ENCODE measurements at regions not wholly inside any gene's neighbourhood (a gene's known extent, or its start where the extent isn't known, plus 50 kb on each side); places are given as distances from the start of the nearest gene placed in this dataset.

DNA sequence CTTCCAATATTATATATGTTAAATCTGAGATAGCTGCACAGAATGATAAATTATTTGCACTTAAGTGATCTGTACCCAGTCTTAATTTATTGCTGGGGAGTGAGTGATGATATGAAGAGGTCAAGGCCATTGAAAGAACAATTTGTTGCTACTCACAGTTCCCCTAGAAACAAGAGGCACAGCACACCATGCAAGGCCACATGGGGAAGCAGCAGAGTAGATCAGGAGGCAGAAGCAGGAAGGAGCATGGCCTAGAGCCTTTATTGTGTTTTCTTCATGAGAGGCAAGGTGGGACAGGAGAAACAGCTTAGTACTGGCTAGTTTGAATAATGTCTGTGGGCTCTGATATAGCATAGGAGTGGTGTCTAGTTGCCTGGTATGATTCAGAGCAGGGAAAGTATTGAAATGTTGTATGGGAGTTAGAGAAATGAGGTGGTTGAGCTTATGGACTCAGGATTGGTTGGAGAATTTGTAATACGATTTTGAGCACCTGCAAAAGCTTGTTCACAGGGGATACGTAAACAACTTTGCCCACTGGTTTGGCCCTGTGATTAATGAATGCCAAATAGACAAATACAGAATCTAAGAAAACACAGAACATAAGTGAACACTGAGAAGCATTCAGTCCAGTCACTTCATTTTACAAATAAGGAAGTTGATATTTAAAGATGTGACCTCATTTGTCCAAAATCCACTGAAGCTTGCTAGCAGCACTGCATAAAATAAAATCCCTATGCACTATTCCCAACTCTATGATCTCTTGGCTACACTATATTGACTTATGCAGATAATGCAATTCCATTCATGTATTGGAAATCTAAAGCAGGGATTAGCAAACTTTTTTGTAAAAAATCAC lies 71.7 kb downstream of the TMCO5A start:
- H3K4me3 ChIP-seq (replicated peaks in 1 of 2; ENCODE audit: low read depth in 1 of 2, low read length in 2 of 2), result no peak overlapping the region
- H4K20me1 ChIP-seq (ENCODE audit: insufficient read depth), result no peaks in the 10 kb centered on the region
- CTCF ChIA-PET, result interaction anchor here (1.1 kb wide), 1 partner anchor 434 kb away, joined by 3 read pairs; no protein-coding TSS in a partner anchor
- H3K9me2 ChIP-seq (ENCODE audit: insufficient read depth), result no peaks in the 10 kb centered on the region
- POLR2A ChIA-PET, result no interaction called here
- ATAC-seq (no peak), DNase-seq (ENCODE audit: low read depth, low spot score) (no peak)
- no peaks in the 10 kb centered on the region for H3K4me1 ChIP-seq (ENCODE audit: control insufficient read depth in 1 of 2, insufficient read depth in 2 of 2, low read length in 2 of 2)
- no peaks in the 10 kb centered on the region for H3K36me3 ChIP-seq (ENCODE audit: control insufficient read depth in 1 of 2, insufficient read depth in 2 of 2, low read length in 2 of 2)
- no peaks in the 10 kb centered on the region for H3K79me2 ChIP-seq (ENCODE audit: insufficient read depth, low read length)
- TF ChIP-seq SRF (IDR thresholded peaks at IDR 0.05; ENCODE audit: low read depth) (no peak), POLR2A (IDR thresholded peaks at IDR 0.05; ENCODE audit: borderline replicate concordance, extremely low read depth, insufficient read depth, insufficient read length) (no peak), EGR1 (IDR thresholded peaks at IDR 0.05; ENCODE audit: low read depth) (no peak), POLR2AphosphoS5 (IDR thresholded peaks at IDR 0.05; ENCODE audit: low read depth, low read length) (no peak), RAD21 (IDR thresholded peaks at IDR 0.05; ENCODE audit: low read depth) (no peak), FOSL1 (IDR thresholded peaks at IDR 0.05; ENCODE audit: low read depth) (no peak), EZH2phosphoT487 (IDR thresholded peaks at IDR 0.05; ENCODE audit: borderline replicate concordance) (no peak), ZNF274 (IDR thresholded peaks at IDR 0.05; ENCODE audit: low read depth, low read length) (no peak), ZFX (IDR thresholded peaks at IDR 0.05) (no peak)
- TF ChIP-seq, protein P1, sequence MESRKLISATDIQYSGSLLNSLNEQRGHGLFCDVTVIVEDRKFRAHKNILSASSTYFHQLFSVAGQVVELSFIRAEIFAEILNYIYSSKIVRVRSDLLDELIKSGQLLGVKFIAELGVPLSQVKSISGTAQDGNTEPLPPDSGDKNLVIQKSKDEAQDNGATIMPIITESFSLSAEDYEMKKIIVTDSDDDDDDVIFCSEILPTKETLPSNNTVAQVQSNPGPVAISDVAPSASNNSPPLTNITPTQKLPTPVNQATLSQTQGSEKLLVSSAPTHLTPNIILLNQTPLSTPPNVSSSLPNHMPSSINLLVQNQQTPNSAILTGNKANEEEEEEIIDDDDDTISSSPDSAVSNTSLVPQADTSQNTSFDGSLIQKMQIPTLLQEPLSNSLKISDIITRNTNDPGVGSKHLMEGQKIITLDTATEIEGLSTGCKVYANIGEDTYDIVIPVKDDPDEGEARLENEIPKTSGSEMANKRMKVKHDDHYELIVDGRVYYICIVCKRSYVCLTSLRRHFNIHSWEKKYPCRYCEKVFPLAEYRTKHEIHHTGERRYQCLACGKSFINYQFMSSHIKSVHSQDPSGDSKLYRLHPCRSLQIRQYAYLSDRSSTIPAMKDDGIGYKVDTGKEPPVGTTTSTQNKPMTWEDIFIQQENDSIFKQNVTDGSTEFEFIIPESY (IDR thresholded peaks at IDR 0.05; ENCODE audit: extremely low read depth, insufficient replicate concordance, low read length), result no peak
- TF ChIP-seq, protein P2, sequence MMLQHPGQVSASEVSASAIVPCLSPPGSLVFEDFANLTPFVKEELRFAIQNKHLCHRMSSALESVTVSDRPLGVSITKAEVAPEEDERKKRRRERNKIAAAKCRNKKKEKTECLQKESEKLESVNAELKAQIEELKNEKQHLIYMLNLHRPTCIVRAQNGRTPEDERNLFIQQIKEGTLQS (IDR thresholded peaks at IDR 0.05), result no peak
- H2AFZ ChIP-seq (ENCODE audit: low read depth, low read length, poor library complexity, severe bottlenecking), result no peak overlapping the region
- H3K4me2 ChIP-seq (ENCODE audit: low read length), result no peak overlapping the region
- no TSS peak for BruUV-seq (replicated peaks)
- no peak overlapping the region for H3K9ac ChIP-seq (ENCODE audit: low read length)
- intact Hi-C loops (cut with micrococcal nuclease), result loop anchor here (10.0 kb wide), 1 partner anchor 559 kb away; the partner anchor contains the start of gene RASGRP1
- H3K27ac ChIP-seq (ENCODE audit: low read depth, low read length), result no peak overlapping the region
- H3K27me3 ChIP-seq (ENCODE audit: insufficient read depth, low read length), result no peaks in the 10 kb centered on the region
- RAD21 ChIA-PET (ENCODE audit: low non-redundant PET in 1 of 2, low total read pairs in 2 of 2, uncharacterized antibody in 2 of 2, unreplicated experiment in 2 of 2), result interaction anchor here in 1 of 2 experiments (0.7 kb wide), 1 partner anchor 349 kb away, joined by 6 read pairs; no protein-coding TSS in a partner anchor
- no peaks in the 10 kb centered on the region for H3K9me3 ChIP-seq (ENCODE audit: control insufficient read depth in 1 of 2, insufficient read depth in 1 of 2, low read depth in 1 of 2, low read length in 2 of 2)

Data from HCT116 (cell line).